T-cell (primary cell): ENCODE measurements at regions not wholly inside any gene's neighbourhood (a gene's known extent, or its start where the extent isn't known, plus 50 kb on each side); places are given as distances from the start of the nearest gene placed in this dataset.

Source experiments
- ATAC-seq, 4 experiments: fragments of 200-7000 bp in 3 of 4; fragments of 150-1000 bp in 1 of 4; cut with Tn5 transposase; replicated peaks in 1 of 4; 1 replicate in 3 of 4; 2 replicates in 1 of 4; pipeline ENCODE4 v1.10.0; 2021; ENCODE audit warnings: moderate library complexity in 3 of 4, mild to moderate bottlenecking in 2 of 4, moderate number of reproducible peaks in 1 of 4
- CTCF ChIA-PET, 2 donors: fragments of 300-600 bp; sonication (Branson Sonifier 250); formaldehyde crosslinking; loops; one replicate each; lab custom pipeline; 2022; ENCODE audit warnings: antibody characterized with exemption in 2 of 2; lab: Charles Lee
- POLR2A ChIA-PET, 2 donors: fragments of 300-600 bp; sonication (Branson Sonifier 250); formaldehyde crosslinking; loops; one replicate each; lab custom pipeline; 2022; ENCODE audit warnings: antibody characterized with exemption in 2 of 2; lab: Charles Lee
- DNase-seq, 35 experiments: peaks; one replicate each; pipeline versions ENCODE4 v3.0.0 to v3.0.0-alpha.2; 2013 to 2023
- H3K27ac ChIP-seq: one replicate; pipeline ENCODE4 v1.5.1; 2013; ENCODE audit warnings: low read length
- H3K27me3 ChIP-seq, 2 experiments: replicated peaks in 1 of 2; 1 replicate in 1 of 2; 2 replicates in 1 of 2; pipeline versions ENCODE4 v1.6.1 to v1.7.0; 2013; ENCODE audit warnings: low read length in 1 of 2, mixed read lengths in 1 of 2; ENCODE audit not compliant: control insufficient read depth in 2 of 2, insufficient read depth in 2 of 2; ENCODE audit errors: extremely low read depth in 1 of 2
- H3K36me3 ChIP-seq, 2 donors: 1 replicate in 1 of 2; 2 replicates in 1 of 2; pipeline versions ENCODE4 v1.6.1 to v1.7.0; 2013; ENCODE audit warnings: low read length in 1 of 2; ENCODE audit not compliant: control insufficient read depth in 2 of 2, insufficient read depth in 1 of 2; ENCODE audit errors: extremely low read depth in 1 of 2
- H3K4me1 ChIP-seq, 2 experiments: 1 replicate in 1 of 2; 2 replicates in 1 of 2; pipeline versions ENCODE4 v1.6.1 to v1.7.0; 2013; ENCODE audit warnings: low read length in 2 of 2, mixed read lengths in 1 of 2; ENCODE audit not compliant: insufficient read depth in 2 of 2, control insufficient read depth in 1 of 2; ENCODE audit errors: extremely low read depth in 1 of 2
- H3K4me3 ChIP-seq, 2 donors: 1 replicate in 1 of 2; 2 replicates in 1 of 2; pipeline versions ENCODE4 v1.5.1 to v1.7.0; 2013; ENCODE audit warnings: mild to moderate bottlenecking in 2 of 2, low read length in 1 of 2, moderate library complexity in 1 of 2; ENCODE audit not compliant: control insufficient read depth in 1 of 2; ENCODE audit errors: extremely low read depth in 1 of 2
- H3K9me3 ChIP-seq: 2 replicates; pipeline ENCODE4 v1.7.0; 2013
- H3K27ac Mint-ChIP-seq, 2 donors: one replicate each; pipeline ENCODE4 v1.8.0; 2020 to 2021; ENCODE audit warnings: mild to moderate bottlenecking in 2 of 2, mixed read lengths in 2 of 2
- H3K27me3 Mint-ChIP-seq, 2 donors: one replicate each; pipeline ENCODE4 v1.8.0; 2021 to 2022; ENCODE audit warnings: mixed read lengths in 2 of 2
- H3K36me3 Mint-ChIP-seq: one replicate; pipeline ENCODE4 v1.8.0; 2021; ENCODE audit warnings: mixed read lengths
- H3K4me1 Mint-ChIP-seq, 3 donors: one replicate each; pipeline ENCODE4 v1.8.0; 2020 to 2022; ENCODE audit warnings: mixed read lengths in 3 of 3, mild to moderate bottlenecking in 1 of 3
- H3K4me3 Mint-ChIP-seq, 3 donors: one replicate each; pipeline ENCODE4 v1.8.0; 2020 to 2022; ENCODE audit warnings: mild to moderate bottlenecking in 3 of 3, mixed read lengths in 3 of 3, moderate library complexity in 3 of 3
- H3K9me3 Mint-ChIP-seq, 3 donors: one replicate each; pipeline ENCODE4 v1.8.0; 2020 to 2022; ENCODE audit warnings: mixed read lengths in 3 of 3
- WGBS: methylation state at CpG from one replicate; pipeline ENCODE4 v1.1.5; 2013; ENCODE audit warnings: missing lambda C conversion rate; ENCODE audit not compliant: insufficient coverage; 5-methylcytosine and 5-hydroxymethylcytosine counted together

DNA sequence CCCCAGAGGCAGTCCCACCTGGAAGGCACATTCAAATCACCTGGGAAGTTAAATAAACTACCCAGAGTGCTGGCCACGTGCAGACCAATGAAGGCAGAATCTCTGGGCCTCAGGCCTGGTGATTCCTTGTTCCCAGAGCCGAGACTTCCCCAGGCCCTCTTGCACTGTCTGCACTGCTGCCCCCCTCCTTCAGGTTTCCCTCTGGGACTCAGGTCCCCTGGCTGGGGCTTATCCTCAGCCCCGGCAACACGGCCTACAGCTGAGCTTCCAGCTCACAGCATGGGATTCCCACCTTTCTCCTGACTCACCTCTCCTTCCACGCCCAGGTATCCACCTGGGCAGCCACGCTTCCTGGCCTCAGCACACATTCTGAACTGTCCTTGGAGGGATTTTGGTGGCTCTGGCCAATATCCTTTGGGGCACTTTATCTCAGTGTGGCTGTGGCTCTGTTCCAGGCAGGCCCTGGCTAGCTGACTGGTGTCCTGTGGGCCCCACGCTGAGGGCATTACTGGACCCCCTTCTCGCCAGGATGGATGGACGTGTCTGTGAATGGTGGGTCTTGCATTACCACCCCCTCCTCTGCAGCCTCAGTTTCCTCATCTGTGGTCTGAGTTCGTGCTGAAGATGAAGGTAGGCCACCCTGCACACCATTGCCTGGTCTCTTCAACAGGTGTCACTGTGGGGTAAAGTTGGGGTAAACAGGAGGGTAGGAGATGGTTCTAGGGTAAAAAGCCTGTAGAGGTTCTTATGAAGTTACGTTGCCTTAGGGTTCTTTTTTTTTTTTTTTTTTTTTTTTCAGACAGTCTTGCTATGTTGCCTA lies 165.7 kb downstream of the IRF8 start:
- no peaks in the 10 kb centered on the region for H3K9me3 ChIP-seq
- DNase-seq (no peak), ATAC-seq (no peak)
- no peaks in the 10 kb centered on the region for H3K4me1 ChIP-seq
- 83% methylated on average over 4 of the region's 11 CpGs for WGBS
- no peaks in the 10 kb centered on the region for H3K36me3 ChIP-seq
- ChIA-PET POLR2A (no interaction called here), CTCF (no interaction called here)
- no peak overlapping the region for H3K27ac Mint-ChIP-seq
- no peaks in the 10 kb centered on the region for H3K4me1 Mint-ChIP-seq
- peaks cover 3% of the 10 kb centered on the region for H3K36me3 Mint-ChIP-seq
- H3K27me3 Mint-ChIP-seq = peaks cover 9 to 17% of the 10 kb centered on the region in 2 donors
- H3K9me3 Mint-ChIP-seq = no peaks in the 10 kb centered on the region
- no peak overlapping the region for H3K27ac ChIP-seq
- peaks cover 0 to 40% of the 10 kb centered on the region in 2 experiments for H3K27me3 ChIP-seq
- no peak overlapping the region for H3K4me3 ChIP-seq
- no peak overlapping the region for H3K4me3 Mint-ChIP-seq

DNA sequence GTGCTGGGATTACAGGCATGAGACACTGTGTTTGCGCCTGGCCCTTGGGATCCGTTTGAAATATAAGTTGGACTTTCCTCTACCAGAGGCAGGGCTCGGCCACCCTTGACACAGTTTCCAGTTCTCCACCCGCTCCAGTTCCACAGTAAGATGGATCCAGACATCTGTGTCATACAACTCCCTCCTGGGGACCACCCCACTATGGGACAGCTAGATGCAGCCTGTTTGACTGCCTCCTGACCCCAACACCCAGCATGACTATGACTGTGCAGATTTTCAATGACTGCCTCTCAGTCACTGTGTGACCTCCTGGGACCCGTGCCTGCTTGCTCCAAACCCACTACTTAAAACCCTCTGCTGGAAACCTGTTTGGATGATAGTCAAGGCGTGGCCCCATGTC lies 166.7 kb downstream of the IRF8 start:
- peaks cover 0 to 41% of the 10 kb centered on the region in 2 experiments for H3K27me3 ChIP-seq
- POLR2A ChIA-PET = no interaction called here
- H3K36me3 ChIP-seq = no peaks in the 10 kb centered on the region
- H3K4me3 ChIP-seq = no peak overlapping the region
- H3K4me3 Mint-ChIP-seq = no peak overlapping the region
- no peaks in the 10 kb centered on the region for H3K4me1 Mint-ChIP-seq
- H3K27ac Mint-ChIP-seq = no peak overlapping the region
- peaks cover 3% of the 10 kb centered on the region for H3K36me3 Mint-ChIP-seq
- H3K9me3 ChIP-seq = no peaks in the 10 kb centered on the region
- peaks cover 9 to 20% of the 10 kb centered on the region in 2 donors for H3K27me3 Mint-ChIP-seq
- no peaks in the 10 kb centered on the region for H3K9me3 Mint-ChIP-seq
- H3K27ac ChIP-seq = no peak overlapping the region
- 55% methylated on average over 4 of the region's 6 CpGs for WGBS
- ATAC-seq = no peak
- no peaks in the 10 kb centered on the region for H3K4me1 ChIP-seq
- DNase-seq = no peak
- CTCF ChIA-PET = no interaction called here

DNA sequence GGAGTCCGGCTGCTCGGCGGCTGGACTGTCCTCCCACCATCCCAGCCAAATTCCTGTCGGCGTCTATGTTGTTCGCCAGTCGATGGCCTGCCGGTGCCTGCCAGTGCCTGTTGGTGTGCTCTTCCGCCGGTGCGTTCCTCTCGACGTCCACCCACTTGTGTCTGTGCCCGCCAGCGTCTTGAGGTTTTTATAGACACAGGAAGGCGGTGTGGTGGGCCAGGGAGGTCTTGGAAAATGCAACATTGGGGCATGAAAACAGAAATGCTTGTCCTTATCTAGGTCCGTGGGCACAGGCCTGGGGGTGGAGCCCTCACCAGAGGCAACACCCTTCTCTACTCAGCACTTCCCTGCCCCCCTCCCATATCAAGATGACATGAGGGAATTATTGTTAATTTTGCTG lies 167.8 kb downstream of the IRF8 start:
- DNase-seq (no peak), ATAC-seq (no peak)
- peaks cover 0 to 42% of the 10 kb centered on the region in 2 experiments for H3K27me3 ChIP-seq
- no peaks in the 10 kb centered on the region for H3K9me3 ChIP-seq
- Mint-ChIP-seq H3K9me3 (no peaks in the 10 kb centered on the region), H3K27ac (no peak overlapping the region), H3K36me3 (peaks cover 3% of the 10 kb centered on the region), H3K27me3 (peaks cover 11 to 28% of the 10 kb centered on the region in 2 donors), H3K4me1 (no peaks in the 10 kb centered on the region), H3K4me3 (no peak overlapping the region)
- ChIA-PET CTCF (no interaction called here), POLR2A (no interaction called here)
- no peaks in the 10 kb centered on the region for H3K36me3 ChIP-seq
- 92% methylated on average over 11 of the region's 17 CpGs for WGBS
- no peak overlapping the region for H3K4me3 ChIP-seq
- H3K27ac ChIP-seq = no peak overlapping the region
- no peaks in the 10 kb centered on the region for H3K4me1 ChIP-seq

GRCh38 chr16:86067516-86067915 lies 168.6 kb downstream of the IRF8 start:
- H3K4me3 Mint-ChIP-seq = no peak overlapping the region
- ChIA-PET CTCF (no interaction called here), POLR2A (no interaction called here)
- Histone ChIP-seq H3K4me3 (no peak overlapping the region), H3K36me3 (no peaks in the 10 kb centered on the region), H3K27ac (no peak overlapping the region), H3K9me3 (no peaks in the 10 kb centered on the region), H3K27me3 (peaks cover 0 to 49% of the 10 kb centered on the region in 2 experiments), H3K4me1 (no peaks in the 10 kb centered on the region)
- no peaks in the 10 kb centered on the region for H3K9me3 Mint-ChIP-seq
- DNase-seq (no peak), ATAC-seq (no peak)
- peaks cover 3% of the 10 kb centered on the region for H3K36me3 Mint-ChIP-seq
- H3K4me1 Mint-ChIP-seq = no peaks in the 10 kb centered on the region
- H3K27ac Mint-ChIP-seq = no peak overlapping the region
- WGBS = 71% methylated on average over 4 of the region's 10 CpGs
- peaks cover 16 to 35% of the 10 kb centered on the region in 2 donors for H3K27me3 Mint-ChIP-seq

GRCh38 chr16:86067936-86068335 lies 169.0 kb downstream of the IRF8 start:
- ATAC-seq (no peak), DNase-seq (no peak)
- H3K9me3 Mint-ChIP-seq = no peaks in the 10 kb centered on the region
- Histone ChIP-seq H3K27me3 (peaks cover 0 to 50% of the 10 kb centered on the region in 2 experiments), H3K27ac (no peak overlapping the region), H3K36me3 (no peaks in the 10 kb centered on the region), H3K4me3 (no peak overlapping the region), H3K9me3 (no peaks in the 10 kb centered on the region), H3K4me1 (no peaks in the 10 kb centered on the region)
- 92% methylated on average over 8 of the region's 8 CpGs for WGBS
- ChIA-PET CTCF (no interaction called here), POLR2A (no interaction called here)
- H3K27ac Mint-ChIP-seq = no peak overlapping the region
- H3K36me3 Mint-ChIP-seq = peaks cover 3% of the 10 kb centered on the region
- no peak overlapping the region for H3K4me3 Mint-ChIP-seq
- no peaks in the 10 kb centered on the region for H3K4me1 Mint-ChIP-seq
- peaks cover 20 to 39% of the 10 kb centered on the region in 2 donors for H3K27me3 Mint-ChIP-seq

GRCh38 chr16:86068722-86069121 lies 169.8 kb downstream of the IRF8 start:
- 98% methylated on average over 7 of the region's 8 CpGs for WGBS
- no peak overlapping the region for H3K27ac ChIP-seq
- Mint-ChIP-seq H3K27me3 (peaks cover 20 to 39% of the 10 kb centered on the region in 2 donors), H3K4me1 (no peaks in the 10 kb centered on the region), H3K4me3 (no peak overlapping the region), H3K27ac (no peak overlapping the region), H3K9me3 (no peaks in the 10 kb centered on the region), H3K36me3 (peaks cover 3% of the 10 kb centered on the region)
- ChIA-PET POLR2A (no interaction called here), CTCF (no interaction called here)
- DNase-seq (no peak), ATAC-seq (no peak)
- H3K27me3 ChIP-seq = peaks cover 0 to 56% of the 10 kb centered on the region in 2 experiments
- no peaks in the 10 kb centered on the region for H3K4me1 ChIP-seq
- H3K36me3 ChIP-seq = no peaks in the 10 kb centered on the region
- H3K9me3 ChIP-seq = no peaks in the 10 kb centered on the region
- no peak overlapping the region for H3K4me3 ChIP-seq
